Endothelial cell of umbilical vein (primary cell): ENCODE measurements at regions not wholly inside any gene's neighbourhood (a gene's known extent, or its start where the extent isn't known, plus 50 kb on each side); places are given as distances from the start of the nearest gene placed in this dataset.

Source experiments
- BruUV-seq: library from RNA; stranded (reverse); fragments of 400-500 nt; replicated peaks from 2 replicates; lab custom pipeline; 2021; lab: Mats Ljungman, UMichigan
- CTCF ChIA-PET: fragments of 300-600, 350-600 bp; sonication (Branson Sonifier 250); formaldehyde crosslinking; loops from one replicate; lab custom pipeline; 2021; ENCODE audit warnings: antibody characterized with exemption, inconsistent platforms; lab: Charles Lee
- POLR2A ChIA-PET: fragments of 300-600, 350-600 bp; sonication (Branson Sonifier 250); formaldehyde crosslinking; loops from one replicate; lab custom pipeline; 2021; ENCODE audit warnings: antibody characterized with exemption, inconsistent platforms; lab: Charles Lee
- DNase-seq: peaks from one replicate; pipeline ENCODE4 v3.0.0-alpha.2; 2011; ENCODE audit warnings: low read depth, low spot score
- FAIRE-seq: peaks from 2 replicates; lab custom pipeline; 2011; peaks lifted over from hg19 to GRCh38; lab: Jason Lieb, UNC
- H2AFZ ChIP-seq: 2 replicates; pipeline ENCODE4 v1.6.0; 2012; ENCODE audit warnings: low read depth, low read length, control low read depth, inconsistent platforms
- H3K27ac ChIP-seq: 2 replicates; pipeline ENCODE4 v1.5.1; 2011; ENCODE audit warnings: low read depth, mild to moderate bottlenecking, control low read depth, low read length, moderate library complexity; ENCODE audit not compliant: insufficient read depth
- H3K27me3 ChIP-seq, 2 experiments: 2 replicates each; pipeline versions ENCODE4 v1.6.0 to v1.6.1; 2011; ENCODE audit warnings: low read length in 2 of 2, mixed read lengths in 1 of 2; ENCODE audit not compliant: control insufficient read depth in 2 of 2, insufficient read depth in 2 of 2
- H3K36me3 ChIP-seq, 2 experiments: 2 replicates in 1 of 2; 3 replicates in 1 of 2; pipeline ENCODE4 v1.5.1; 2011; ENCODE audit warnings: low read length in 2 of 2, mild to moderate bottlenecking in 1 of 2, moderate library complexity in 1 of 2; ENCODE audit not compliant: control insufficient read depth in 2 of 2, insufficient read depth in 2 of 2; ENCODE audit errors: extremely low read depth in 1 of 2
- H3K4me1 ChIP-seq: 3 replicates; pipeline ENCODE4 v1.5.1; 2011; ENCODE audit warnings: mild to moderate bottlenecking, low read length; ENCODE audit not compliant: control insufficient read depth, insufficient read depth; ENCODE audit errors: extremely low read depth
- H3K4me2 ChIP-seq: 2 replicates; pipeline ENCODE4 v1.6.1; 2011; ENCODE audit warnings: low read length, control low read depth, mixed read lengths; ENCODE audit not compliant: insufficient read depth
- H3K4me3 ChIP-seq, 3 experiments: fragments of 200-600 bp in 1 of 3; sonication (generic), shearing (Covaris generic) in 1 of 3; replicated peaks in 1 of 3; 2 replicates each; pipeline ENCODE4 v1.5.1; 2011 to 2016; ENCODE audit warnings: control low read depth in 3 of 3, low read length in 3 of 3, mild to moderate bottlenecking in 2 of 3, inconsistent platforms in 1 of 3, low read depth in 1 of 3, moderate library complexity in 1 of 3; ENCODE audit not compliant: insufficient read depth in 1 of 3
- H3K79me2 ChIP-seq: 2 replicates; pipeline ENCODE4 v1.6.0; 2012; ENCODE audit warnings: low read length, inconsistent platforms; ENCODE audit not compliant: control insufficient read depth, insufficient read depth
- H3K9ac ChIP-seq: replicated peaks from 2 replicates; pipeline ENCODE3; 2011; ENCODE audit warnings: low read length, control low read depth; ENCODE audit not compliant: insufficient read depth; ENCODE audit errors: extremely low read depth
- H3K9me1 ChIP-seq: replicated peaks from 3 replicates; pipeline ENCODE4 v1.6.0; 2011; ENCODE audit warnings: mild to moderate bottlenecking, low read length; ENCODE audit not compliant: control insufficient read depth, insufficient read depth; ENCODE audit errors: extremely low read depth
- H3K9me3 ChIP-seq: replicated peaks from 2 replicates; pipeline ENCODE4 v1.5.1; 2012; ENCODE audit warnings: low read length, inconsistent platforms; ENCODE audit not compliant: control insufficient read depth, insufficient read depth
- H4K20me1 ChIP-seq: replicated peaks from 2 replicates; pipeline ENCODE3; 2011; ENCODE audit warnings: mild to moderate bottlenecking, low read length; ENCODE audit not compliant: control insufficient read depth, insufficient read depth; ENCODE audit errors: extremely low read depth
- EZH2 ChIP-seq: IDR thresholded peaks from 2 replicates; pipeline ENCODE4 v1.6.1; 2012; ENCODE audit warnings: borderline replicate concordance, low read depth, mild to moderate bottlenecking, moderate library complexity, low read length, inconsistent platforms; ENCODE audit not compliant: severe bottlenecking
- FOS ChIP-seq: IDR thresholded peaks from 2 replicates; pipeline ENCODE4 v1.6.1; 2011; ENCODE audit warnings: mild to moderate bottlenecking, low read length, moderate library complexity, borderline replicate concordance; ENCODE audit not compliant: insufficient read depth
- GATA2 ChIP-seq: IDR thresholded peaks from 2 replicates; pipeline ENCODE4 v1.7.0; 2011; ENCODE audit warnings: low read depth, mild to moderate bottlenecking, moderate library complexity, mixed read lengths, low read length; ENCODE audit not compliant: insufficient read length, insufficient read depth
- JUN ChIP-seq: IDR thresholded peaks from 2 replicates; pipeline ENCODE4 v1.6.1; 2011; ENCODE audit warnings: borderline replicate concordance, low read depth; ENCODE audit not compliant: insufficient read length, insufficient read depth
- MAX ChIP-seq: IDR thresholded peaks from 2 replicates; pipeline ENCODE4 v1.6.1; 2011; ENCODE audit not compliant: insufficient read depth, insufficient read length
- MYC ChIP-seq: IDR thresholded peaks from one replicate; pipeline ENCODE4 v1.6.1; 2011; ENCODE audit warnings: mild to moderate bottlenecking, low read depth, low read length
- POLR2A ChIP-seq: IDR thresholded peaks from 2 replicates; pipeline ENCODE4 v1.6.1; 2012; ENCODE audit warnings: low read depth, mild to moderate bottlenecking, control low read depth, low read length
- POLR2AphosphoS5 ChIP-seq: IDR thresholded peaks from 2 replicates; pipeline ENCODE4 v1.6.1; 2012; ENCODE audit warnings: low read depth, mild to moderate bottlenecking, control low read depth, low read length, moderate library complexity; ENCODE audit not compliant: insufficient read depth
- dilution Hi-C: fragments of 300-500 bp; cut with MboI; formaldehyde crosslinking; loops from one replicate; pipeline ENCODE4 v1.15.0; 2019; ENCODE audit warnings: low sequenced_read_pairs; ENCODE audit not compliant: extremely low pct_ligation_motif_present
- intact Hi-C: fragments of 100-400 bp; cut with micrococcal nuclease; formaldehyde crosslinking; loops from one replicate; pipeline ENCODE4 v1.10.0; 2022
- TF ChIP-seq, protein P1 (sequence below), 2 donors: IDR thresholded peaks; 1 replicate in 1 of 2; 2 replicates in 1 of 2; pipeline ENCODE4 v1.5.1; 2011; ENCODE audit warnings: low read length in 2 of 2, mild to moderate bottlenecking in 2 of 2, moderate library complexity in 2 of 2, control low read depth in 1 of 2, inconsistent platforms in 1 of 2, low read depth in 1 of 2; ENCODE audit not compliant: insufficient read depth in 1 of 2; ENCODE audit errors: extremely low read depth in 1 of 2

DNA sequence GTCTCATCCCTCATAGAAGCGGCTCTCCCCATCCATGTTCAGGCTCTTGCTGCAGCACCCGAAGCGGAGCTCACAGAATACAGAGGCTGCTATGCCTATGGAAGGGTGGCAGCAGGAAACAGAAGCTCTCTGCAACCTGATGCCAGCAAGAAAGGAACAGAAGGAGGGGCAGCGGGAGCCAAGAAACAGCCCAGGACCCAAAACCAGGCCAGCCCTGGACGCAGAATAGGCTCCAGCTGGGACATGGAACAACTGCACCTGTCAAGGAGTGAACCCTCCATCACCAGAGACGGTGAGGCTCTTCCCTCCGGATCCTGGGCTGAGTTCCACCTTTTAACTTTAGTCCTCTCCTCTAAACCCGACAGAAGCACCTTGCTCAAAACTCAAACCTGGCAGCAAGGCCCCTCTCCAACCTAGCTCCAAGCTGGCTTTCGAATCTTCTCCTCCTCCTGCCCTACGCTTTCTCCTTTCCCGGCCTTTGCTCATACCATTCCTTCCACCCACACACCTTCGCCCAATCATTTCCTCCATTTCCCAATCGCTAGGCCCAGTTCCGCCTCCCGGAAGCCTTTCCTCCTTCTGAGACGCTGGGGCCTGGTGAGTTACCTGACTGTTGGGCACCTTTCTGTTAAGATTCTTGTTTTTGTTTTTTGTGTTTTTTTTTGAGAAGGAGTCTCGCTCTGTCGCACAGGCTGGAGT, 122.8 kb upstream of the ZNF92 start:
- H3K4me1 ChIP-seq = no peaks in the 10 kb centered on the region
- CTCF ChIA-PET = no interaction called here
- H4K20me1 ChIP-seq = no peaks in the 10 kb centered on the region
- no peaks in the 10 kb centered on the region for H3K27me3 ChIP-seq
- H3K79me2 ChIP-seq = no peaks in the 10 kb centered on the region
- TF ChIP-seq GATA2 = no peak
- TF ChIP-seq JUN = no peak
- TF ChIP-seq FOS = no peak
- TF ChIP-seq EZH2 = no peak
- no peak for TF ChIP-seq MAX
- TF ChIP-seq POLR2AphosphoS5 = no peak
- TF ChIP-seq MYC = no peak
- TF ChIP-seq, protein P1, sequence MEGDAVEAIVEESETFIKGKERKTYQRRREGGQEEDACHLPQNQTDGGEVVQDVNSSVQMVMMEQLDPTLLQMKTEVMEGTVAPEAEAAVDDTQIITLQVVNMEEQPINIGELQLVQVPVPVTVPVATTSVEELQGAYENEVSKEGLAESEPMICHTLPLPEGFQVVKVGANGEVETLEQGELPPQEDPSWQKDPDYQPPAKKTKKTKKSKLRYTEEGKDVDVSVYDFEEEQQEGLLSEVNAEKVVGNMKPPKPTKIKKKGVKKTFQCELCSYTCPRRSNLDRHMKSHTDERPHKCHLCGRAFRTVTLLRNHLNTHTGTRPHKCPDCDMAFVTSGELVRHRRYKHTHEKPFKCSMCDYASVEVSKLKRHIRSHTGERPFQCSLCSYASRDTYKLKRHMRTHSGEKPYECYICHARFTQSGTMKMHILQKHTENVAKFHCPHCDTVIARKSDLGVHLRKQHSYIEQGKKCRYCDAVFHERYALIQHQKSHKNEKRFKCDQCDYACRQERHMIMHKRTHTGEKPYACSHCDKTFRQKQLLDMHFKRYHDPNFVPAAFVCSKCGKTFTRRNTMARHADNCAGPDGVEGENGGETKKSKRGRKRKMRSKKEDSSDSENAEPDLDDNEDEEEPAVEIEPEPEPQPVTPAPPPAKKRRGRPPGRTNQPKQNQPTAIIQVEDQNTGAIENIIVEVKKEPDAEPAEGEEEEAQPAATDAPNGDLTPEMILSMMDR (IDR thresholded peaks at IDR 0.05; ENCODE audit: extremely low read depth in 1 of 2, insufficient read depth in 1 of 2, low read depth in 1 of 2, low read length in 2 of 2) = no peak
- no peak for TF ChIP-seq POLR2A
- DNase-seq (no peak), FAIRE-seq (no peak)
- H3K4me2 ChIP-seq = no peak overlapping the region
- H3K9me1 ChIP-seq = no peaks in the 10 kb centered on the region
- no TSS peak for BruUV-seq
- intact Hi-C loops (loop anchor here (2.0 kb wide), 1 partner anchor 18 kb away; no protein-coding TSS in a partner anchor), dilution Hi-C loops (no loop called here)
- no peak overlapping the region for H3K4me3 ChIP-seq
- H3K9me3 ChIP-seq = no peaks in the 10 kb centered on the region
- no peak overlapping the region for H2AFZ ChIP-seq
- POLR2A ChIA-PET = no interaction called here
- no peak overlapping the region for H3K9ac ChIP-seq
- no peaks in the 10 kb centered on the region for H3K36me3 ChIP-seq
- no peak overlapping the region for H3K27ac ChIP-seq
